Activated naive CD4-positive, alpha-beta T cell treated with anti-CD3 and anti-CD28 coated beads for 36 hours (primary cell): ENCODE measurements at regions not wholly inside any gene's neighbourhood (a gene's known extent, or its start where the extent isn't known, plus 50 kb on each side); places are given as distances from the start of the nearest gene placed in this dataset.

Experiments used
- CTCF ChIA-PET: fragments of 350-600 bp; sonication (Branson Sonifier 250); formaldehyde crosslinking; loops from one replicate; lab custom pipeline; 2021; ENCODE audit warnings: antibody characterized with exemption; lab: Charles Lee
- DNase-seq: peaks from one replicate; pipeline ENCODE4 v3.0.0-alpha.2; 2020
- H3K27ac Mint-ChIP-seq: one replicate; pipeline ENCODE4 v1.8.0; 2021; ENCODE audit warnings: mild to moderate bottlenecking, mixed read lengths
- H3K27me3 Mint-ChIP-seq: one replicate; pipeline ENCODE4 v1.8.0; 2021; ENCODE audit warnings: low read depth, mixed read lengths
- H3K36me3 Mint-ChIP-seq: one replicate; pipeline ENCODE4 v1.8.0; 2021; ENCODE audit warnings: low read depth, mixed read lengths
- H3K4me1 Mint-ChIP-seq: one replicate; pipeline ENCODE4 v1.8.0; 2021; ENCODE audit warnings: low read depth, mixed read lengths
- H3K4me3 Mint-ChIP-seq: one replicate; pipeline ENCODE4 v1.8.0; 2021; ENCODE audit warnings: mild to moderate bottlenecking, moderate library complexity, mixed read lengths
- H3K9me3 Mint-ChIP-seq: one replicate; pipeline ENCODE4 v1.8.0; 2021; ENCODE audit warnings: mixed read lengths
- intact Hi-C: fragments of 100-400 bp; cut with micrococcal nuclease; formaldehyde crosslinking; loops from one replicate; pipeline ENCODE4 v1.15.1; 2023

- Mint-ChIP-seq H3K4me1 (peaks cover 13% of the 10 kb centered on the region), H3K4me3 (no peak overlapping the region), H3K36me3 (no peaks in the 10 kb centered on the region), H3K27ac (no peak overlapping the region), H3K27me3 (no peaks in the 10 kb centered on the region), H3K9me3 (no peaks in the 10 kb centered on the region)
- no peak for DNase-seq
- CTCF ChIA-PET = no interaction called here
- intact Hi-C loops = no loop called here
Measured at GRCh38 chr3:107965136-107965655, 125.6 kb downstream of the CD47 start.

- H3K9me3 Mint-ChIP-seq = no peaks in the 10 kb centered on the region
- intact Hi-C loops = no loop called here
- no peaks in the 10 kb centered on the region for H3K27me3 Mint-ChIP-seq
- H3K4me3 Mint-ChIP-seq = no peak overlapping the region
- no peaks in the 10 kb centered on the region for H3K4me1 Mint-ChIP-seq
- no peak for DNase-seq
- no peak overlapping the region for H3K27ac Mint-ChIP-seq
- no peaks in the 10 kb centered on the region for H3K36me3 Mint-ChIP-seq
- CTCF ChIA-PET = no interaction called here
Measured at GRCh38 chr3:107963581-107963980, 127.2 kb downstream of the CD47 start.

DNA sequence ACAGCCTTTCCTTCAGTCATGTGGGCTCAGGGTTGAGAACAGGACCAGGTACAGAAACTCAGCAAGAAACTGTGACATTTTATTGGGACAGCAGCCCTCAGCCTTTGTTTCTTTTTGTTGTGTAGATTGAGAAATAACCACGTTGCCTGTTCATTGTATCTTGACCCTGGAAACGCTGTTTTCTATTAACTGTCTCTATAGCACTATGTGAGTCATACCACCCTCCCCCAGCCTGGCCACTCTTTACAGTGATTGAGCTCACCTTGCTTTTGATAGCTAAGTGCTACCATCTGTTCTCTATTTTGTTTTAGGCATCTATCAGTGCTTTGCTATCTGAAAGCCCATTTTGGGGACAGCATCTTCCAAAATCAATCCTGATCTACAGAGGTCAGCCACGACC lies 127.9 kb downstream of the CD47 start:
- no peak overlapping the region for H3K27ac Mint-ChIP-seq
- CTCF ChIA-PET = no interaction called here
- intact Hi-C loops = no loop called here
- no peaks in the 10 kb centered on the region for H3K4me1 Mint-ChIP-seq
- H3K4me3 Mint-ChIP-seq = no peak overlapping the region
- H3K36me3 Mint-ChIP-seq = no peaks in the 10 kb centered on the region
- no peak for DNase-seq
- H3K9me3 Mint-ChIP-seq = no peaks in the 10 kb centered on the region
- no peaks in the 10 kb centered on the region for H3K27me3 Mint-ChIP-seq

- no peak overlapping the region for H3K4me3 Mint-ChIP-seq
- no peaks in the 10 kb centered on the region for H3K9me3 Mint-ChIP-seq
- intact Hi-C loops = no loop called here
- CTCF ChIA-PET = interaction anchor here (0.6 to 0.7 kb wide), 3 partner anchors 38 to 966 kb away, joined by 3 to 4 read pairs (median 3); no protein-coding TSS in a partner anchor
- no peak overlapping the region for H3K27ac Mint-ChIP-seq
- no peaks in the 10 kb centered on the region for H3K27me3 Mint-ChIP-seq
- peaks cover 8% of the 10 kb centered on the region for H3K4me1 Mint-ChIP-seq
- DNase-seq = no peak
- no peaks in the 10 kb centered on the region for H3K36me3 Mint-ChIP-seq
Measured at GRCh38 chr3:107962037-107962436, 128.8 kb downstream of the CD47 start.

- H3K9me3 Mint-ChIP-seq = no peaks in the 10 kb centered on the region
- H3K27me3 Mint-ChIP-seq = no peaks in the 10 kb centered on the region
- H3K36me3 Mint-ChIP-seq = no peaks in the 10 kb centered on the region
- intact Hi-C loops = no loop called here
- H3K4me1 Mint-ChIP-seq = peaks cover 14% of the 10 kb centered on the region
- no peak overlapping the region for H3K4me3 Mint-ChIP-seq
- no peak for DNase-seq
- CTCF ChIA-PET = no interaction called here
- H3K27ac Mint-ChIP-seq = no peak overlapping the region
Measured at GRCh38 chr3:107959550-107960154, 131.2 kb downstream of the CD47 start.

DNA sequence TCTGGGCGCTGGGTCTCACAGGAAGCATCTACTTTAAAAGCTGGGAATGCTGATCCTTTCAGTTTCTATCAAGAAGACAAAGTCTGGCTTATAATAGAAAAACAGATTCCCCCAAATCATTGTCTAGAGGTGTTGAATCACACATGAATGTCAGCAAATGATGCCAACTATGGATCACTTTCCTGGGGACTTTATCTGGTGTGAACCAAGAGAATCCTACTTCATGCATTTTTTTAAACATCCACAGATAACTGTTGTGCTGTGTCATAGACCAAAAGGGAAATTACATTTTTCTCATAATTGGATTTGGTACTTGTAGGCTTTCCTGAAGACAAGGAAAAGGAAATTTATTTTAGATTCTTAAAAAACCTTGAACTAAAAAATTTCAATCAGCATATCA lies 132.7 kb downstream of the CD47 start:
- Mint-ChIP-seq H3K27ac (no peak overlapping the region), H3K4me1 (peaks cover 24% of the 10 kb centered on the region), H3K36me3 (no peaks in the 10 kb centered on the region), H3K9me3 (no peaks in the 10 kb centered on the region), H3K4me3 (no peak overlapping the region), H3K27me3 (no peaks in the 10 kb centered on the region)
- CTCF ChIA-PET = no interaction called here
- intact Hi-C loops = no loop called here
- DNase-seq = no peak

DNA sequence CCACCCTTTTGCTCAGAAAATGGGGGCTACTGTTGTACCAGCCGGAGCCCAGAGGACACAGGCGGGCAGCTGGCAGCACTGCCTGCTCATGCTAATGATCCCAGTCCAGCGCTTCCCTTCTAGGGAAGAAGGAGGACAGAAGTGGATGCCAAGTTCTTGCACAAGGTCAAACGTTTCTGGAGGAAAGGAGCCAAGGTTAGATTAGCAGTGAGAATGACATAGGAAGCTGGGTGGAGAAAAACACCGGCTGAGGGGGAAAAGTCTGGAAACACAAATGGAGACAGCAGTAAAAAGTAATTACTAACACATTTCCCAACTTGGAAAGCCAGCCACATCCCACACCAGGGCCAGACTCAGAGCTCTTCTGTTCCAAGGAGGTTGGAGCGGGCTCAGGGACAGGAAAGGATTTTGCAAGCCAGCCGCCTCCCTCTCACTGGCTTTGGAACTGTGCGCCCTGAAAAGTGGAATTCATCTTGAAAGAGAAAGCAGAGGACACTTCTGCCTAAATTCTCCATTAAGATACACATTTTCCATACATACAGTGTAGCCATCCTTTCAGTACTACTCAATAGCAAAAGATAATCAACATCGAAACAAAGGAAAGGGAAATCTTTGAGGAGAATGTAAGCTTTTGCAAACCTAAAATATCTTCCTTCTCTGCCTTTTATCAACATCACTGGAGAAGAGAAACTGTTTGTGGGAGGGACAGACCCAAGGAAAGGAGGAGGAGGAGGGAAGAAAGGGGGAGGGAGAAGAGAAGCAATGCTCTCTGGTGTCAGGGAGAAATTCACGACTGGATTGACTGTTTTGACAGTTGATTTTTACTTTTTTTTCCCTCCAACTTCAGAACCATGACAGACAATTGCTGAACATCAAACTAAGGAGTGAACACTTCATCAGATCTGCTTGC lies 133.6 kb downstream of the CD47 start:
- H3K27ac Mint-ChIP-seq = no peak overlapping the region
- CTCF ChIA-PET = interaction anchor here (0.5 to 1.1 kb wide), 3 partner anchors 12 to 94 kb away, joined by 3 to 6 read pairs (median 3); no protein-coding TSS in a partner anchor

DNA sequence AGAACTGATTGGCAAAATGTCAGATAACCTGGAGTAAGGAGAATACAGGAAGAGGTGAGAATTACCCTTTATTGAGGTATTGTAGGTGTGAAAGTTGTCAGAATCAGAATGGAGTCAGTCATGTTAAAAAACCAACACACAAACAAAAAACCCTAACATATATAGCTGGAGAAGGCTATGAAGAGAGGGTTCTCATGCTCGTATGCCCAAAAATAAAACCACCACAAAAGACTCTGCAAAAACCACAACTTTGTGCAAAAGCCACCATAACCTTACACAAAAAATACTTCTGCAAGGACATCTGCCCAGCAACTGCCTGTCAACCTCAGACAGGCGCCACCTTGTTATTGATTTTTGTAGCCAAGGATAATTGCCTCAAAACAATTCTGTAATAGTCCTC lies 136.0 kb downstream of the CD47 start:
- Mint-ChIP-seq H3K4me3 (no peak overlapping the region), H3K36me3 (no peaks in the 10 kb centered on the region), H3K9me3 (no peaks in the 10 kb centered on the region), H3K27me3 (no peaks in the 10 kb centered on the region), H3K27ac (no peak overlapping the region), H3K4me1 (peaks cover 27% of the 10 kb centered on the region)
- intact Hi-C loops = no loop called here
- DNase-seq = no peak
- CTCF ChIA-PET = interaction anchor here (0.6 kb wide), 2 partner anchors 302 to 519 kb away, joined by 3 to 5 read pairs; no protein-coding TSS in a partner anchor

More for the DNA sequence above, 133.6 kb downstream of the CD47 start:
- Mint-ChIP-seq H3K4me3 (no peak overlapping the region), H3K9me3 (no peaks in the 10 kb centered on the region), H3K36me3 (no peaks in the 10 kb centered on the region), H3K4me1 (peaks cover 27% of the 10 kb centered on the region), H3K27me3 (no peaks in the 10 kb centered on the region)
- no peak for DNase-seq
- intact Hi-C loops = no loop called here

GRCh38 chr3:107953722-107954121 lies 137.1 kb downstream of the CD47 start:
- intact Hi-C loops = no loop called here
- peaks cover 27% of the 10 kb centered on the region for H3K4me1 Mint-ChIP-seq
- no peaks in the 10 kb centered on the region for H3K36me3 Mint-ChIP-seq
- H3K27me3 Mint-ChIP-seq = no peaks in the 10 kb centered on the region
- no peaks in the 10 kb centered on the region for H3K9me3 Mint-ChIP-seq
- H3K4me3 Mint-ChIP-seq = no peak overlapping the region
- CTCF ChIA-PET = no interaction called here
- no peak for DNase-seq
- no peak overlapping the region for H3K27ac Mint-ChIP-seq

DNA sequence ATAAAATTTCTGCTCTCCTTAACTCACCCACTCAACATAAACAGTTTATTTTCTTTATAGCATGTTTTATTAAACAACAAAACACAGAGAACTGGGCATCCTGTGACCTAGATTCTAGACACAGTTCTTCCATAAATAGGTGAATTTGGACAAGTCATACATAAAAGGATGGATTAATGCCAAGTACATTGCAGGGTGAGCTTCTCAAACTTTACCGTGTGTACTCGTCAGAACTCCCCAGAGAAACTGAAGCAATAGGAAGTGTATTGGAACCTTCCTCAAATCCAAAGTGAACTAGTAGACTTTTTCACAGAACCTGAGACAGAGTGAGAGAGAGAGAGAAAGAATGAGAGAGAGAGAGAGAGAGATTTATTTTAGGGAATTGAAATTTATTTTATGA lies 139.7 kb downstream of the CD47 start:
- H3K27me3 Mint-ChIP-seq = no peaks in the 10 kb centered on the region
- CTCF ChIA-PET = interaction anchor here (1.4 kb wide), 1 partner anchor 23 kb away, joined by 5 read pairs; no protein-coding TSS in a partner anchor
- intact Hi-C loops = no loop called here
- H3K9me3 Mint-ChIP-seq = no peaks in the 10 kb centered on the region
- no peak overlapping the region for H3K4me3 Mint-ChIP-seq
- no peak for DNase-seq
- H3K36me3 Mint-ChIP-seq = no peaks in the 10 kb centered on the region
- H3K4me1 Mint-ChIP-seq = peaks cover 19% of the 10 kb centered on the region
- no peak overlapping the region for H3K27ac Mint-ChIP-seq

DNA sequence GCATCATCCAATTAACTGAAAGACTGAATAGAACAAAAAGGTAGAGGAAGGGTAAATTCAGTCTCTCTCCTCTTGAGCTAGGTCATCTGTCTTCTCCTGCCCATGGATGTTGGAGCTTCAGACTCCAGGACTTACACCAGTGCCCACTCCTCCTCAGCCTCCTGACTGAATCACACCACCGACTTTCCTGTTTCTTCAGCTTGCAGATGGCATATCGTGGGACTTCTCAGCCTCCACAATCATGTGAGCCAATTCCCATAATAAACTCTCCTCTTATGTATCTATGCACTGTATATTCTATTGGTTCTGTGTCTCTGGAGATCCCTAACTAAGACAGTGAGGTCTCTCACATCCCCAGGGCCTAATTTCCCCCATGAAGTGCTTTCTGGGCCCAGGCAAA lies 140.4 kb downstream of the CD47 start:
- Mint-ChIP-seq H3K36me3 (no peaks in the 10 kb centered on the region), H3K27ac (no peak overlapping the region), H3K4me3 (no peak overlapping the region), H3K27me3 (no peaks in the 10 kb centered on the region), H3K9me3 (no peaks in the 10 kb centered on the region), H3K4me1 (peaks cover 19% of the 10 kb centered on the region)
- intact Hi-C loops = no loop called here
- CTCF ChIA-PET = interaction anchor here (0.6 to 1.4 kb wide), 2 partner anchors 23 to 26 kb away, joined by 3 to 5 read pairs; no protein-coding TSS in a partner anchor
- no peak for DNase-seq

GRCh38 chr3:107949394-107949970 lies 141.3 kb downstream of the CD47 start:
- Mint-ChIP-seq H3K27ac (no peak overlapping the region), H3K27me3 (no peaks in the 10 kb centered on the region), H3K36me3 (no peaks in the 10 kb centered on the region), H3K4me3 (no peak overlapping the region), H3K4me1 (peaks cover 11% of the 10 kb centered on the region), H3K9me3 (no peaks in the 10 kb centered on the region)
- DNase-seq = no peak
- intact Hi-C loops = no loop called here
- CTCF ChIA-PET = no interaction called here
